Endothelial cell of umbilical vein (primary cell): ENCODE measurements at regions not wholly inside any gene's neighbourhood (a gene's known extent, or its start where the extent isn't known, plus 50 kb on each side); places are given as distances from the start of the nearest gene placed in this dataset.

Source experiments
- CTCF ChIP-seq, 2 donors: IDR thresholded peaks; 1 replicate in 1 of 2; 2 replicates in 1 of 2; pipeline ENCODE4 v1.5.1; 2011; ENCODE audit warnings: low read length in 2 of 2, mild to moderate bottlenecking in 2 of 2, moderate library complexity in 2 of 2, control low read depth in 1 of 2, inconsistent platforms in 1 of 2, low read depth in 1 of 2; ENCODE audit not compliant: insufficient read depth in 1 of 2; ENCODE audit errors: extremely low read depth in 1 of 2
- EZH2 ChIP-seq: IDR thresholded peaks from 2 replicates; pipeline ENCODE4 v1.6.1; 2012; ENCODE audit warnings: borderline replicate concordance, low read depth, mild to moderate bottlenecking, moderate library complexity, low read length, inconsistent platforms; ENCODE audit not compliant: severe bottlenecking
- FOS ChIP-seq: IDR thresholded peaks from 2 replicates; pipeline ENCODE4 v1.6.1; 2011; ENCODE audit warnings: mild to moderate bottlenecking, low read length, moderate library complexity, borderline replicate concordance; ENCODE audit not compliant: insufficient read depth
- MAX ChIP-seq: IDR thresholded peaks from 2 replicates; pipeline ENCODE4 v1.6.1; 2011; ENCODE audit not compliant: insufficient read depth, insufficient read length
- POLR2A ChIP-seq: IDR thresholded peaks from 2 replicates; pipeline ENCODE4 v1.6.1; 2012; ENCODE audit warnings: low read depth, mild to moderate bottlenecking, control low read depth, low read length
- POLR2AphosphoS5 ChIP-seq: IDR thresholded peaks from 2 replicates; pipeline ENCODE4 v1.6.1; 2012; ENCODE audit warnings: low read depth, mild to moderate bottlenecking, control low read depth, low read length, moderate library complexity; ENCODE audit not compliant: insufficient read depth

- TF ChIP-seq POLR2A = no peak
- TF ChIP-seq FOS = no peak
- no peak for TF ChIP-seq EZH2
- no peak for TF ChIP-seq POLR2AphosphoS5
- no peak for TF ChIP-seq CTCF (IDR thresholded peaks at IDR 0.05; ENCODE audit: extremely low read depth in 1 of 2, insufficient read depth in 1 of 2, low read depth in 1 of 2, low read length in 2 of 2)
- TF ChIP-seq MAX = no peak
These were observed 91.6 kb upstream of the NR3C1 start for GRCh38 chr5:143495110-143495509.
